Activated CD4-positive, alpha-beta T cell treated with anti-CD3 and anti-CD28 coated beads, Interleukin-2, Interleukin-4, amounts not matched to agents 100 ng/mL and 50 ng/mL, durations not matched to agents 16 hours and 8 hours (primary cell): ENCODE measurements at regions not wholly inside any gene's neighbourhood (a gene's known extent, or its start where the extent isn't known, plus 50 kb on each side); places are given as distances from the start of the nearest gene placed in this dataset.
"Not testable (repeated sequence)": the region's sequence is repeated elsewhere in the genome, so short reads cannot be mapped to it uniquely, and the experiment has no call there.

Source experiments
- DNase-seq: peaks from one replicate; pipeline ENCODE4 v3.0.0-alpha.2; 2020; ENCODE audit warnings: low spot score

DNA sequence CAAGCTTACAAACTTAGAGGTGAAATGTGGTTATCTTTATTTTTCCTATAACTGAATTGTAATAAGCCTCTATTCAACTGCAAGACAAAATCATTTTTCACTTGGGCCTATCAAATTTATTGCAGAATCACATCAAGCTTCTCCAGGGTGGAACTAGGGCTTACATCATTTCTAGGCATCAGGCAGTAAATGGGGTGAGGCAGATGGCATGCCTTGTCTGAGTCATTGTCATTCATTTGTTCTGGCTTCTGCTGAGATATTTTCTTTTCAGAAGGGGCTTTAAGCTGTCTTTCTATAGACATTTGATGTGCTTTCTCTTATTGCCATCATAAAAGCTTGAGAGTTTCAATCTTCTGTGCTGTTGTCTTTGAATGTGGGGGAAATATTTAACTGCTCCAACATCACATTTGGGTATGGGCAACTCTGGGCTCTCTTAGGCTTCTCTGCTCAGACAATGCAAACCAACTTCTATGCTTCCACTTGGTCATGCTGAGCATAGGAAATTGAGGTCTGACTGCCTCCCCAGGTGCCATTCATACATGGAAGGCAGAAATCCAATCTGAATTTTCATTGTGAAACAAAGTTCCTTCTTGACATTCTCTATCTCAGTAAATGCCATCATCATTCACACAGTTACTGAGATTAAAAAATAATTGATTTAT is 225.8 kb upstream of the GIMD1 start:
- DNase-seq = no peak

DNA sequence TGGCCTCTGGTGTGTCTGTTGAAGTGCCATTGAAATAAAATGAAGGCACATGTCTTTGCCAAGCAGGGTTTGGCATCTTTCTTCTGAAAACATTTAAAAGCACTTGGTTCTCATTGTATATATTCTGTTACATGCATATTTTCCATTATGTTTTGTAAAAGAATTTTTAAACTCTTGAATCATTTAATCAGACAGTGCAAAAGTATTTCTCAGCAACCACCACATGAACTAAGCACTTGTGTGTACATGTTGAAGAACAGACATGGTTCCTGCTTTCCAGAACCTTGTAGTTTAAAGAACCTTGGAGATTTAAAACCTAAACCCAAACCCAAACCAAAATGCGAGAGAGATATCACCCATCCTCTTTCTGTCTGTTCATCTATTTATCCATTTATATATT is 220.3 kb upstream of the GIMD1 start:
- DNase-seq = no peak

DNA sequence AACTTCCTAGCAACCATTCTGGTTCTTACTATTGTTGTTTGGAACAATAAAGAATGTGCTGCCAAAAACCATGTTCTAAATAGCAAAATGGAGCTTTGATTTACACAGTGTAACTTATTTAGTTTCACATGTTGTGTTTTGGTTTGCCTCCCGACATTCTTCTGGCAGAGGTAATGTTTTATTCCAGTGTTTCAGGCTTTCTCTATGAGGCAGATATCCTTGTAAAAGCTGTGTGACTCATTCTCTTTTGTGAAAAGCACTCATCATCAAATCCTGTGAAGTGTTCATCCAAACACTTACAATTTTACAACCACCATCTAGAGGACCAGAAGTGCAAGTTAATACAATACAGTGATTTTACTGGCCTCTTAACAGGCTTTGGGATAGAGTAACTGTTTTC is 219.0 kb upstream of the GIMD1 start:
- DNase-seq = no peak

DNA sequence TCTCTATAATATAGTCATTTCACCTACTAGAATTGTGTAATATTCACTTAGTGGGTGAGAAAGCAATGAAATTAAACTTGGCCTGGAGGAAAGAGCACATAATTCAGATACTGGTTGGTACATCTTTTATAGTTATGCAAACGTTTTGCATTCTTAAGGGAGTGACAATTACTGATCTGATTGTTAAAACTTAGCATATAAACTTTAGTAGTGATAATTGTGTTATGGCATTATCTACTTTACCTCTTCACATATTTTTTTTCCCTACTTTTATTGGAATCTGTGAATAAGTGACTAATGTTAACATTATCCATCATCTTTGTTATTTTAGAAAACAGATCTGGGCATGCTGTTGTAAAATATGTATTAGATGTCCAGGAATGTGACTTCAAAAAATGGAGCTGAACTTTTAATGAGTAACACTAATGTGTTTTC is 217.4 kb upstream of the GIMD1 start:
- DNase-seq = no peak

DNA sequence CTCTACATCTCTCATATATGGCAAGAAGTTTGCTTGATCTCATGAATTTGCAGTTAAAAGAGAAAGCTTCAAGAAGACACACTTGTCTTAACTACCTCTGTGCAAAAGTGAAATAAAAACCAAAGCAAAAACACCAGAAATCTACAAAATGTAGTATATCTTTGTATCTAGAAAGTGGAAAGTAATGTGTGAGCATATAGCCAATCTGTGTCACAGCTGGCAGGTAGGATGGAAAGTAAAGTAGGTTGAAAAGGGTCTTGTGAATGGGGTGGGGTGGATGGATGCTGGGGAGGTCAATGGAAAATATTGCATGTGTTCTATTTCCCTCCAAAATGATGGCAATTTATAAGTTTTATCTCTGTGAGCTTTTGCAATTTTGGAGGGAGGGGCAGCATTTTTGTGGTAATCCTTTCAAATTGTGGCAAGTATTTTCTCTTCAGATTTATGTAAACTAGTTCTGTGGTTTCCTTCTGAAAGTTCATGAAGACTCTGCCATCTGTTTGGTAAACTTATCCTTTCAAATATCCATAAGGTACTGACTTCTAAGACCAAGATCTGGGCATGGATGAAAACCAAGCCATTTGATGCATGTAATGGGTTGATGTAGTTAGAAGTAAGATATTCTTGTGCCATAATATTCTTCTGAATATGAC is 215.9 kb upstream of the GIMD1 start:
- no peak for DNase-seq

DNA sequence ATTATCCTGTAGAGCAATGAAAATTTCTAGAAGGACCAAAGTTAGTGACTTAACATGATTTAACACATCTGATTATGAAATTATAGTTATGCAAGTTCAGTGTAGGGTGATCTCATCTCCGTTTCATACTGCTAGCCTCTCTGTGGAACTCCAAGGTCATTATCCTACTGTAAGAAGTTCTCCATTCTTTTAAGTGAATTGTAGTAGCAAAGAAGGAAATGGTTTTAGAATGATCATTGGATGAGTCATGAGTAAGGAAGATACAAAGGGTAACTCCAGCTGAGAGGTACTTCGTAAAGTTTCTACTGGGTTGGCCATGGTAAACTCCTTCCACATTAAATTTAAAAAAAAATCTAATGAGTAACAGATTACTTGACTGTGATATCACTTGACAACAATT is 215.0 kb upstream of the GIMD1 start:
- no peak for DNase-seq

DNA sequence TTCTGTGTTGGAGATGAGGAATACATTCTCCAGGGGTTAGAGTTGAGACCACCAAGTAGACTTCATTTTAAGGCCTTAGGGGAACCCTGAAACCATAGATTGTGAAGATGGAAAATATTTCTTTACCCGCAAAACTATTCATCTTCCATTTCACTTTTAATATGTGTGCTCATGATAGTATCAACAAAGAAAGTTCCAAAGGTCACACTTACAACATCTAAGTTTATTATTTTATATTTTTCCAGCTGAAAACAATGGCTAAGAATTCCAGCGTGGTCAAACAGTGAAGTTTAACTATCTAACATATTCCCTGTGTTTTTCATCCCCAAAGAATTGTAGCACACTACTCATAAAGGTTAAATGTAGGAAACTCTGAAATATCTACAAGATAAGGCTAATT is 214.5 kb upstream of the GIMD1 start:
- DNase-seq = no peak

DNA sequence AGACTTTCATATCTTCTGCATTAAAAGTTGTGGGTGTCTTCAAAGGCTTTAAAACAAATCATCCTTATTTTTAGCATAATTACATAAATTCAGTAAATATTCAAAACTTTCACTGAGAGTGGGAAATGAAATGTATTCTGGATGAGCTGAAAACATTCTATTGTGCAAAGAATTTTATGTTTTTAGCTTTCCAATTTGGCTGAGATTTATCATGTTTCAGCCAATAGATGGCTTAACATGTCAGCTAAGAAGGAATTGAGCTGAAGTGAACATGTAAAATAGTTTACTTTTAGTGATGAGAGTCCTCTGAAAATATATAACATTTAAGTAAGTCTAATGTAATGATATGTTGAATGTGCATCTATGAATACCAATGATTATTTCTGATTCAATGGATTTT is 213.5 kb upstream of the GIMD1 start:
- no peak for DNase-seq

DNA sequence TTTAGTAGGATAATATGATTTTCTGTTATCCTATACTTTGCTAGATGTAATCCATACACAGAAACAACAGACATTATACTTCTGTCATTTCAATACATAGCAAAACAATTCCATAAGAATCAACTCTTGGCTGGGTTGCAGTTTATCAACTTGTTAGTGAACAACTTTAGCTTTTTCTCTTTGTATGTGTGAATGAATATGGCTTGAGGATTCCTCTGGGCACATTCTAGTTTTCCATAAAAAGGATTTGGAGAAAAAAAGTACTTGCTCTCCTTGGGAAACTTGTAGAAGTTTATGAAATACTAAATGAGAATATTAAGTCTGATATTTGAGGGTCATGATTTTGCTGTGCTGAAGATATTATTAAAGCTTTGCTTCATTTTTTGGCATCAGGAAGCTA is 210.7 kb upstream of the GIMD1 start:
- no peak for DNase-seq

DNA sequence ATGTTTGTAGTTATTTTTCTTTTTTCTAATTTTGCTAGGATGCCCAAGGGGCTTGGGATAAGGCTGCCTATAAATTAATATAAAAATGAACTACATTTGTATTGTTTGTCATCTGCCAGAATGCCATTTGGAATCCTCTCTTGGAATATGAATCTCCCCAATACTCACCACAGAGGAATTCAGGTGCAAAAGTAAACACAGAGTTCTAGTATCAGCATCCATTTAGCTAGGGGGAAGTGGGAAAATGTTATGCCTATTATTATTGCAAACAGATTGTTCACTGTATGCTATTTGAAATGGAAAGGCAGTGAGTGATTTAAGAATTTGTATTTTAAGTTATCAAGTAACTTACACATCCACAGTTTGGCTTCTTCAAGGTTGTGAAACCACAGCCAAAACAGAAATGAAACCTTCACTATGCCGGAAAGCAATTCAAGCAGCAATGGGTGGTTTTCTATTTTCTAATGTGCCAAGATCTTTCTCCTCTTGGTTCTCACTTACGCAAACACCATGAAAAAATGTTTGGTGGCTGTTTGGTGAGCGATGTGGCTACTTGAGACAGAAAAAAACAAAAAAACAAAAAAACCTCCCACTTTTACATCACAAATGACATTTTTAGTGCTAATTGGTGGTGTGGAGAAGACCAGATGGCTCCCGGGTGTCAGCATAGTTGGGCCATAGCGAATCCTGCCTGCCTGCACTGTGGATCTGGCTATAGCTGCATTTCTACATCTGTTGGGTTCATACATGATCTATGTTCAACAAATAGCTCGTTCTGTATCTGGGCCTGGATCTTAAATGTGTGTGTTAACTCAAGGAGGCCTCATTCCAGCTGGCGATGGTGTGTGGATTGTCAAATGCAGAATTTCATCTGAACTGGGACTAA is 200.8 kb upstream of the GIMD1 start:
- no peak for DNase-seq

DNA sequence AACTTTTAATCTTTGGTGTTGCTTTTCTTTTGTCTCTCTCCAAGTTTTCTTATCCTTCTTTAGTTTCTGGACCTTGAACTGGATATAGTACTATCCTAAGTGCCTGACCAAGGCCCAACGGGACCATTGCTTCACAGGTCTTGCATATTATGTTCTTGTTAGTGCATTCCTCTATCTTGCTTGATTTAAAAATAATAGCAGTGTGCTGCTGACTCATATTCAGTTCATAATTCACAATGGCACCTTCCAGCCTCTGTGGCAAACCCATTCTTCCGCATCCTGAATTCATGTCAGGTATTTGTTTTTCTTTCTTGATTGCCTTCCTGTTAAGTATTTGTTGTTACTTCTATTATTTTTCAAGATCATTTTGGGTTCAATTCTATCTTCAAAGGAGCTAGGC is 197.1 kb upstream of the GIMD1 start:
- no peak for DNase-seq

DNA sequence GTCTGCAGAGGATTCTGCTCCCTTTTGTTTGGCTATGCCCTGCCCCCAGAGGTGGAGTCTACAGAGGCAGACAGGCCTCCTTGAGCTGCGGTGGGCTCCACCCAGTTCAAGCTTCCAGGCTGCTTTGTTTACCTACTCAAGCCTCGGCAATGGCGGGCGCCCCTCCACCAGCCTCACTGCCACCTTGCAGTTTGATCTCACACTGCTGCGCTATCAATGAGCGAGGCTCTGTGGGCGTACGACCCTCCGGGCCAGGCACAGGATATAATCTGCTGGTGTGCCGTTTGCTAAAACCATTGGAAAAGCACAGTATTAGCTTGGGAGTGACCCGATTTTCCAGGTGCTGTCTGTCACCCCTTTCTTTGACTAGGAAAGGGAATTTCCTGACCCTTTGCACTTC is 195.1 kb upstream of the GIMD1 start:
- DNase-seq = not testable (repeated sequence)

DNA sequence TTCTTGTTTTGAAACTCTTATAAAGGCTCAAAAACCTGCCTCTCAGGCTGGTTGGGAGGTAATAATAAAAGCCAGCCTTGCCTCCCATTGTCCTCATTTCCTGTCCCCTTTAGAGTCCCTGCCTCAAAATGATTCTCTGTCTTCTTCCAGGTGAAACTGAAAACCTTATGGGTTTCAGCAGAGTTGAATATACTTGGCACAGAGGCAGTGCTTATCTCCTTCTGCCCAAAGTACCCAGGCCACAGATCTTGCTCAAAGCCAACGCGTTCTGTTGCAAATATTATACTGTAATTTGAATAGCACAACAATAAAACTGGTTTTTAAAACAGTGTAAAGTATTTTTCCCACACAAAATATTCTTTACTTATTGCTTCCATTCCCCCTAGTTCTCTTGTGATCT is 183.1 kb upstream of the GIMD1 start:
- no peak for DNase-seq

DNA sequence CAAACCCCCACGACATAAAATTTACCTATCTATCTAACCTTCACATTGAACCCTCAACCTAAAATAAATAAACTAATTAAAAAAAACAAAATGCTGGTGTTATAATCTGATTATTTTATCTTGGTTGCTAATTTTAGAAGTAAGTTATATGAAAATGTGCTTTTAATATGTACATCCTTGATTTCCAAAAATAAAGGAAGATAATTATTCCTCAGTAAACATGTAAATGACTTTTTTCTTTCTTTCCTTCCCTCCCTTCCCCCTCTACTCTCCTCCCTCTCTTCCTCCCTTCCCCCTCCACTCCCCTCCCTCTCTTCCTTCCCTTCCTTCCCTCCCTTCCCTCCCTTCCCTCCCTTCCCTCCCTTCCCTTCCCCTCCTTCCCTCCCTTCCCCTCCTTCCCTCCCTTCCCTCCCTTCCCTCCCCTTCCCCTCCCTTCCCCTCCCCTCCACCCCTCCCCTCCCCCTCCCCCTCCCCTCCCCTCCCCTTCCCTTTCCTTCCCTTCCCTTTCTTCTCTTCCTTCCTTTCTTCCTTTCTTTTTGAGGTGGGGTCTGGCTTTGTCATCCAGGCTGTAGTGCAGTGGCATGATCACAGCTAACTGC is 180.0 kb upstream of the GIMD1 start:
- DNase-seq = no peak

DNA sequence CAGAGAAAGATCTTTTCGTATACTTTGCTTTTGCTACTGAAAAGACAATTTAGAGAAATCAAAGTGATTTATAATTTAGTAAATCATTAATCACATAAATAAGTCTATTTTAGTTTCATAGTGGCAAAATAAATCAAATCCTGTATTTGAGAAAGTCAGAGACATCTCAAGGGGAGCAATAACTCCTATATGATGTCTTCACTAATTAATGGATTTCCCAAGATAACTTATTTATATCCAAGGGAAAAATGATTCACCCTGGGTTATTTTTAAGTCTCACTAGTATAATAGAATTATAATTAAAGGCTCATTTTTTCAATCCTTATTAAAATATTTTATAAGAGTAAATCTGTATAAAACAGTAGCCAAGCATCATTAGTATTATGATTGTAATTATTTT is 177.8 kb upstream of the GIMD1 start:
- no peak for DNase-seq

DNA sequence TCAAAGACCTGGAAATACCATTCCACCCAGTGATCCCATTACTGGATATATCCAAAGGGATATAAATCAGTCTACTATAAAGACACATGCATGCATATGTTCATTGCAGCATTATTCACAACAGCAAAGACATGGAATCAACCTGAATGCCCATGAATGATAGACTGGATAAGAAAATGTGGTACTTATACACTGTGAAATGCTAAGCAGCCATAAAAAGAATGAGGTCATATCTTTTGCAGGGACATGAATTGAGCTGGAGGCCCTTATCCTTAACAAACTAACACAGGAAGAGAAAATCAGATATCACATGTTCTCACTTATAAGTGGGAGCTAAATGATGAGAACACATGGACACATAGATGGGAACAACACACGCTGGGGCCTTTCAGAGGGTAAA is 174.0 kb upstream of the GIMD1 start:
- not testable (repeated sequence) for DNase-seq

DNA sequence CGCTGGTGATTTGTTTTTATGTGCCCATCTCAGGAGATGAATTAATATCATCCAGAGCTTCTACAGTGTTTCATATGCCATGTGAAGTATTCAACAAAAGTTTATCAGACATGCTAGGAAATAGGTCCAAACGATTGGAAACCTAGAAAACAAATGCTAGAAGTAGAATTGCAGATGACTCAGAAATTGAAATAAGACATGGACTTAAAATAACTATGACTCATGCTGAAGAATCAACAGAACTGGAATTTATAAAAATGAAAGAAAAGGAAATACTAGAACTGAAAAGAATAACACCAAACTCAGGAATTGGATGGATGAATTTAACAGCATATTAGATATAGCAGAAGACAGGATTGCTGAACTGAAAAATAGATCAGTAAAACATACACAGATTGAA is 172.7 kb upstream of the GIMD1 start:
- no peak for DNase-seq

DNA sequence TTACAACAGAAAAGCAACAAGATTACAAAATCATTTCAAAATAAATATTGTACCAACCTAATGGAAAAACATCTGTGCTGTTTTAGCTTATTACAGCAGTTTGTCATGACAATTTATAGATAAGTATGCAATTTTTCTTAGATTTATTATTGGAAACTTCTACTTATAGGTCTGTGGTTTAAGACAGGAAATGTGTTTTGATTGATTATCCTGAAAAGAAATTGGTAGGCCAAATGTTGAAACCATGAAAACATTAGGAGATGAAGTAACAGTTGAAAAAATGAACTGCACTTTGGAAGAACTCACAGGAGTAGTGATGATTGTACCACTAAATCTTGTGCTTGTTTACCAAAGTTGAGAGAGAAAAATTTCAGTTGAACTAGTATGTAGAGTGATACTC is 162.2 kb upstream of the GIMD1 start:
- DNase-seq = no peak

DNA sequence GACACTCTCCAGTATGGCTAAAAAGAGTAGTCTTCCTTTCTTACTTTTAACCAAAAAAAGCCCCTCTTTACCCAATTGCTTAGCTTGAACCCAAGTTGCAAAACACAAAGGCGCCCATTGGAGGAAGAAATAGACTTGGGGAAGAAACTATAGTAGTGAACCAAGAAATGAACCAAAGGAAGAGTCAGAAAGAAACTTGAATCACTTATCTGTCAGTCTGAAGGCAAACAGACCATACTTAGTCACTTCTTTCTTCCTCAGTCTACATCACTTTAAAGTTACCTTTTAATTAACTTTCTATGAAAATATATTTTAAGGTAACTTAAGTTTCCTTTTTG is 161.4 kb upstream of the GIMD1 start:
- DNase-seq = peak; percentile 36

DNA sequence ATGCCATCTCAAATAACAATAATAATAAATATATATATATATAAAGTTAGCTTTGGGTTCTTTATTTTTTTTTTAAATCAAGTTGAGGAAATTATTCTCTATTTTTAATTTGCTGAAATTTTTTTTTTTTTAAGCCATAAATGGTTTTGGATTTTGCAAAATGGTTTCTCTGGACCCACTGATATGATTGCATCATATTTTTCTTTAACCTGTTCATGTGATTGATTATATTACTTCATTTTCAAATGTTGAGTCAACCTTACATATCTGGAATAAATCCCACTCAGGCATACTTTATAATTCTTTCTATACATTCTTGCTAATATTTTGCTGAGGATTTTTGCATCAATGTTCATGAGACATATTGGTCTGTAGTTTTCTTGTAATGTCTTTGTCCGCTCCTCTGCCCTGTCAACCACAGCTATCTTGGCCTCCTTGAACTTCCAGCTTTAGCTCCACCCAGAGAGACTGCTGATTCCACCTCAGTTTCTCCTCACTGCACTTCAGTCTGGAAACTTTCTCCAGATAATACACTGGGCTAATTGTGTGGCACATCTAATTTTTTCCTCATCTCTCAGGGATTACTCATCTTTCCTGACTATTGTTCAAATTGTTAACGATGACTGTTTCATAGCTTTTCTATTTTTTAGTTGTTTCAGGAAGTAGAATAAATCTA is 160.9 kb upstream of the GIMD1 start:
- no peak for DNase-seq

DNA sequence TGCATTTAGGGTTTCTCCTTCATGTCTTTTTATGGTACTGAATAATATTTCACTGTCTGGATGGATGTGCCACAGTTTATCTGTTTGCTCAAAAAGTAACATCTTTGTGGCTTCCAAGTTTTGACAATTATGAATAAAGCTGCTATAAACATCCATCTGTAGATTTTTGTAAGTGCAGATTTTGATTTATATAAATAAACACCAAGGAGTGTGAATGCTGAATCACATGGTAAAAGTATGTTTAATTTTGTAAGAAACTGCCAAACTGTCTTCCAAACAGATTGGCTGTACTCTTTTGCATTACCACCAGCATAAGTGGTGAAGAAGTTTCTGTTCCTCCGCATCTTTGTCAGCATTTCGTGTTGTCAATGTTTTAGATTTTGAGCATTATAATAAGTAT is 158.7 kb upstream of the GIMD1 start:
- no peak for DNase-seq

DNA sequence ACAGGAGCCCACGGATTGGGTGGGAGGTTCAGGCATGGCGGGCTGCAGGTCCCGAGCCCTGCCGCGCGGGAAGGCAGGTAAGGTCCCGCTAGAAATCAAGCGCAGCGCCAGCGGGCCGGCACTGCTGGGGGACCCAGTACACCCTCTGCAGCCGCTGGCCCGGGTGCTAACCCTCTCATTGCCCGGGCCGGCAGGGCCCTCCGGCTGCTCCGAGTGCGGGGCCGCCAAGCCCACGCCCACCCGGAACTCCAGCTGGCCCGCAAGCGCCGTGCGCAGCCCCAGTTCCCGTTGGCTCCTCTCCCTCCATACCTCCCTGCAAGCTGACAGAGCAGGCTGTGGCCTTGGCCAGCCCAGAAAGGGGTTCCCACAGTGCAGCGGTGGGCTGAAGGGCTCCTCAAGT is 156.8 kb upstream of the GIMD1 start:
- not testable (repeated sequence) for DNase-seq
